Tibial nerve (tissue), 4 donors: ENCODE measurements at regions not wholly inside any gene's neighbourhood (a gene's known extent, or its start where the extent isn't known, plus 50 kb on each side); places are given as distances from the start of the nearest gene placed in this dataset.

Source experiments
- DNase-seq, 2 donors: peaks; one replicate each; pipeline ENCODE4 v3.0.0-alpha.2; 2019; ENCODE audit warnings: low spot score in 2 of 2
- H3K27ac ChIP-seq, 4 donors: fragments of 200-600 bp; sonication (generic) in 3 of 4; one replicate each; pipeline ENCODE4 v1.5.1; 2017 to 2019; ENCODE audit warnings: mild to moderate bottlenecking in 1 of 4
- H3K27me3 ChIP-seq, 2 donors: fragments of 200-600 bp; sonication (generic) in 1 of 2; one replicate each; pipeline versions ENCODE4 v1.5.1 to v1.6.0; 2017 to 2019
- H3K36me3 ChIP-seq, 3 donors: fragments of 200-600 bp; sonication (generic); one replicate each; pipeline ENCODE4 v1.5.1; 2018 to 2019
- H3K4me1 ChIP-seq, 4 donors: fragments of 200-600 bp; sonication (generic) in 3 of 4; one replicate each; pipeline ENCODE4 v1.5.1; 2017 to 2019
- H3K4me3 ChIP-seq, 4 donors: fragments of 200-600 bp; sonication (generic) in 3 of 4; one replicate each; pipeline ENCODE4 v1.5.1; 2017 to 2019; ENCODE audit warnings: mild to moderate bottlenecking in 1 of 4, moderate library complexity in 1 of 4
- H3K9me3 ChIP-seq, 4 donors: fragments of 200-600 bp; sonication (generic) in 3 of 4; one replicate each; pipeline ENCODE4 v1.5.1; 2017 to 2019
- EP300 ChIP-seq, 2 donors: sonication (generic); formaldehyde crosslinking; IDR thresholded peaks; one replicate each; pipeline ENCODE4 v1.6.1; 2017; ENCODE audit warnings: antibody characterized with exemption in 2 of 2, mild to moderate bottlenecking in 1 of 2
- POLR2A ChIP-seq, 2 donors: fragments of 450-650 bp; IDR thresholded peaks; one replicate each; pipeline ENCODE4 v1.6.1; 2017; ENCODE audit warnings: antibody characterized with exemption in 2 of 2, mild to moderate bottlenecking in 2 of 2, moderate library complexity in 2 of 2
- WGBS, 2 donors: methylation state at CpG; one replicate each; pipeline ENCODE4 v1.1.5; 2018; 5-methylcytosine and 5-hydroxymethylcytosine counted together
- TF ChIP-seq, protein P1 (sequence below), 5 experiments: fragments of 200-600 bp in 3 of 5; fragments of 450-650 bp in 2 of 5; sonication (generic) in 3 of 5; IDR thresholded peaks; one replicate each; pipeline ENCODE4 v1.5.1; 2016 to 2019; ENCODE audit warnings: antibody characterized with exemption in 5 of 5, mild to moderate bottlenecking in 3 of 5, moderate library complexity in 2 of 5

DNA sequence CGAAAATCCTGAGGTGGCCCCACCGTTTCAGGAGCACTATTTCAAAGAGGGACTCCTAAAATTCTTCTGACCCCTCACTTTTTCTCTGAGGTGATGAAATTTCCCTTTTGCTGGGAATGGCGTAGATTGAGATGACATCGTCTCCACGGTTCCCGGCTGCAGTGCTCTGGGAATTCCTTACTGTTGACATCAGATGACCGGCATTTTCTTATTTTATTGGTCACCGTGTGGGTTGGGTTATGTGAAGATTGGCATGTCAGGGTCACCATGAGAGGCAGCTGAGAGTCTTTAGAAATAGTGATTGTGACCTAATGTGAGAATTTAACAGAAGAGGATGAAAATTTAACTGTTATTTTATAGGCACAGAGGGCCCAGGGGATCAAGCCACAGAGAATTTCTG, 356.7 kb downstream of the FGF9 start:
- Histone ChIP-seq H3K9me3 (no peaks in the 10 kb centered on the region), H3K27me3 (no peaks in the 10 kb centered on the region), H3K27ac (no peak overlapping the region), H3K4me3 (no peak overlapping the region), H3K4me1 (no peaks in the 10 kb centered on the region), H3K36me3 (no peaks in the 10 kb centered on the region)
- TF ChIP-seq POLR2A (IDR thresholded peaks at IDR 0.05) (no peak), EP300 (IDR thresholded peaks at IDR 0.05) (no peak)
- TF ChIP-seq, protein P1, sequence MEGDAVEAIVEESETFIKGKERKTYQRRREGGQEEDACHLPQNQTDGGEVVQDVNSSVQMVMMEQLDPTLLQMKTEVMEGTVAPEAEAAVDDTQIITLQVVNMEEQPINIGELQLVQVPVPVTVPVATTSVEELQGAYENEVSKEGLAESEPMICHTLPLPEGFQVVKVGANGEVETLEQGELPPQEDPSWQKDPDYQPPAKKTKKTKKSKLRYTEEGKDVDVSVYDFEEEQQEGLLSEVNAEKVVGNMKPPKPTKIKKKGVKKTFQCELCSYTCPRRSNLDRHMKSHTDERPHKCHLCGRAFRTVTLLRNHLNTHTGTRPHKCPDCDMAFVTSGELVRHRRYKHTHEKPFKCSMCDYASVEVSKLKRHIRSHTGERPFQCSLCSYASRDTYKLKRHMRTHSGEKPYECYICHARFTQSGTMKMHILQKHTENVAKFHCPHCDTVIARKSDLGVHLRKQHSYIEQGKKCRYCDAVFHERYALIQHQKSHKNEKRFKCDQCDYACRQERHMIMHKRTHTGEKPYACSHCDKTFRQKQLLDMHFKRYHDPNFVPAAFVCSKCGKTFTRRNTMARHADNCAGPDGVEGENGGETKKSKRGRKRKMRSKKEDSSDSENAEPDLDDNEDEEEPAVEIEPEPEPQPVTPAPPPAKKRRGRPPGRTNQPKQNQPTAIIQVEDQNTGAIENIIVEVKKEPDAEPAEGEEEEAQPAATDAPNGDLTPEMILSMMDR (IDR thresholded peaks at IDR 0.05) = no peak
- 59 to 68% methylated on average over 8 of the region's 8 CpGs for WGBS, 2 donors
- no peak for DNase-seq

GRCh38 chr13:22028831-22029230, 358.0 kb downstream of the FGF9 start:
- H3K27me3 ChIP-seq = no peaks in the 10 kb centered on the region
- 88 to 89% methylated on average over 7 of the region's 7 CpGs for WGBS, 2 donors

DNA sequence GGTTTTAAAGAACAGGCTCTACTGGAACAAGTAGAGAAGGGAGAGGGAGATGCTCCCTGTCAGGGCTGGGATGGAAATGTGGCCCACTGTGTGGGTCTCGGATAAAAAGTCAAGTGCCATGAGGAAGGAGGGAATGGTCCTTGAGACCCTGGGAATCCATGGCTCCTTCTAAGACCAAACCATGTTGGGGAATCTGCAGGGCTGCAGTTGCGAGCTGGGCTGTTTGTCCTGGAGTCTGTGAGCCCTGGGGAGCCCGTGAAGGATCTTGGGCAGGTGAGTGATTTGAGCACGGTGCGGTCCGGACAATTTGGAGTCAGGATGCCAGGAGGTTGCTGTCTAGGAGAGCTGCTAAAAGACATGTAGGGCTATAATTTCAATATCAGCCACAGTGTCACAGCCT, 359.4 kb downstream of the FGF9 start:
- no peaks in the 10 kb centered on the region for H3K36me3 ChIP-seq
- no peak for DNase-seq
- H3K4me1 ChIP-seq = no peaks in the 10 kb centered on the region
- no peak overlapping the region for H3K4me3 ChIP-seq
- no peaks in the 10 kb centered on the region for H3K9me3 ChIP-seq
- TF ChIP-seq, protein P1 (IDR thresholded peaks at IDR 0.05) = no peak
- TF ChIP-seq POLR2A (IDR thresholded peaks at IDR 0.05) (no peak), EP300 (IDR thresholded peaks at IDR 0.05) (no peak)
- H3K27ac ChIP-seq = peak overlapping the region in 1 of 4 donors; percentile 31
- no peaks in the 10 kb centered on the region for H3K27me3 ChIP-seq
- 81 to 85% methylated on average over 6 of the region's 6 CpGs for WGBS, 2 donors

More at GRCh38 chr13:22028831-22029230, 358.0 kb downstream of the FGF9 start:
- Histone ChIP-seq H3K9me3 (no peaks in the 10 kb centered on the region), H3K4me3 (no peak overlapping the region), H3K4me1 (no peaks in the 10 kb centered on the region), H3K27ac (no peak overlapping the region), H3K36me3 (no peaks in the 10 kb centered on the region)
- no peak for DNase-seq
- TF ChIP-seq, protein P1 (IDR thresholded peaks at IDR 0.05) = no peak
- TF ChIP-seq EP300 (IDR thresholded peaks at IDR 0.05) (no peak), POLR2A (IDR thresholded peaks at IDR 0.05) (no peak)

DNA sequence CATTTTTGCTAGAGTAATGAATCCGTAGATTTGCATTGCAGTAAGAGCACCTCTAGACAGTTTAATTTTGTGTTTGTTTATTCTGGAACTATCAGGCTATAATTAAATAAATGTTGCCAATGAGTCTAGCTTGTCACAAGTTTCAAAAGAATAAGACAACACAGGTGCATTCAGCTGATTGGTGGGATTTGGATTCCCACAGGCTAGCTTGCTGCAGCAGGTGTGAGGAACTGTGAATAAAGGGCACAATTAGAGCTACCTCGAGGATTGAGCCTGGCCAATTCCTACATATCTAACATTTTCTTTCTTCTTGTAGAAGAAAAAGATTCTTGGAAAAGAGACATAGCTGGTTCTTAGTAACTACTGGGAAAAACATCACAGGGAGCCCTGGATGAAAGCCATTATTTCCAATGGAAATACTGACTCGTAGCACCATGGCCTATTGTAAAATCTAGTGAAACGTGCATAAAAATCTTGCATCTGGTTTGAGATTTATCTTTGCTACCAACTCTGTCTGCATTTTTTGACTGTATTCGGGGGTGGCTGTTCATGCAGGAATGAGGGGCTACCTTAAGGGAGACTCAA, 360.9 kb downstream of the FGF9 start:
- TF ChIP-seq, protein P1 (IDR thresholded peaks at IDR 0.05) = no peak
- TF ChIP-seq EP300 (IDR thresholded peaks at IDR 0.05) = no peak
- TF ChIP-seq POLR2A (IDR thresholded peaks at IDR 0.05) = no peak
- 36 to 47% methylated on average over 5 of the region's 5 CpGs for WGBS, 2 donors
- no peak overlapping the region for H3K4me3 ChIP-seq
- H3K9me3 ChIP-seq = no peaks in the 10 kb centered on the region
- H3K36me3 ChIP-seq = no peaks in the 10 kb centered on the region
- no peaks in the 10 kb centered on the region for H3K4me1 ChIP-seq
- no peak overlapping the region for H3K27ac ChIP-seq
- no peaks in the 10 kb centered on the region for H3K27me3 ChIP-seq
- no peak for DNase-seq

GRCh38 chr13:22032905-22033304, 362.0 kb downstream of the FGF9 start:
- Histone ChIP-seq H3K4me1 (no peaks in the 10 kb centered on the region), H3K27ac (no peak overlapping the region), H3K9me3 (no peaks in the 10 kb centered on the region), H3K27me3 (no peaks in the 10 kb centered on the region), H3K36me3 (no peaks in the 10 kb centered on the region), H3K4me3 (no peak overlapping the region)
- TF ChIP-seq, protein P1 (IDR thresholded peaks at IDR 0.05) = no peak
- TF ChIP-seq EP300 (IDR thresholded peaks at IDR 0.05) (no peak), POLR2A (IDR thresholded peaks at IDR 0.05) (no peak)
- no peak for DNase-seq
- WGBS, 2 donors = 88 to 92% methylated on average over 6 of the region's 6 CpGs
